Calu3 (cell line): ENCODE measurements at regions not wholly inside any gene's neighbourhood (a gene's known extent, or its start where the extent isn't known, plus 50 kb on each side); places are given as distances from the start of the nearest gene placed in this dataset.

Experiments used
- BruUV-seq: library from RNA; stranded (reverse); fragments of 400-500 nt; replicated peaks from 2 replicates; lab custom pipeline; 2021; lab: Mats Ljungman, UMichigan
- CTCF ChIA-PET: fragments of 300-600 bp; sonication (Branson Sonifier 250); formaldehyde crosslinking; loops from one replicate; lab custom pipeline; 2022; ENCODE audit warnings: antibody characterized with exemption; lab: Charles Lee
- DNase-seq: peaks from one replicate; pipeline ENCODE4 v3.0.0; 2022
- H3K27ac Mint-ChIP-seq: one replicate; pipeline ENCODE4 v1.8.0; 2022; ENCODE audit warnings: mixed read lengths; ENCODE audit not compliant: unreplicated experiment
- H3K27me3 Mint-ChIP-seq: one replicate; pipeline ENCODE4 v1.8.0; 2022; ENCODE audit warnings: mixed read lengths; ENCODE audit not compliant: unreplicated experiment
- H3K36me3 Mint-ChIP-seq: one replicate; pipeline ENCODE4 v1.8.0; 2022; ENCODE audit warnings: mild to moderate bottlenecking, moderate library complexity, mixed read lengths; ENCODE audit not compliant: insufficient read depth, unreplicated experiment
- H3K4me1 Mint-ChIP-seq: one replicate; pipeline ENCODE4 v1.8.0; 2022; ENCODE audit warnings: mild to moderate bottlenecking, low read depth, mixed read lengths; ENCODE audit not compliant: unreplicated experiment
- H3K4me3 Mint-ChIP-seq: one replicate; pipeline ENCODE4 v1.8.0; 2022; ENCODE audit warnings: mild to moderate bottlenecking, low read depth, moderate library complexity, mixed read lengths; ENCODE audit not compliant: unreplicated experiment
- H3K9me3 Mint-ChIP-seq: one replicate; pipeline ENCODE4 v1.8.0; 2022; ENCODE audit warnings: low read depth, mixed read lengths; ENCODE audit not compliant: unreplicated experiment
- intact Hi-C: fragments of 100-400 bp; cut with micrococcal nuclease; formaldehyde crosslinking; loops from one replicate; pipeline ENCODE4 v1.10.0; 2022; ENCODE audit not compliant: unreplicated experiment
- TF ChIP-seq, protein P1 (sequence below): fragments of 200-600 bp; IDR thresholded peaks from one replicate; pipeline ENCODE4 v1.8.0; 2022; ENCODE audit warnings: antibody characterized with exemption; ENCODE audit not compliant: unreplicated experiment

DNA sequence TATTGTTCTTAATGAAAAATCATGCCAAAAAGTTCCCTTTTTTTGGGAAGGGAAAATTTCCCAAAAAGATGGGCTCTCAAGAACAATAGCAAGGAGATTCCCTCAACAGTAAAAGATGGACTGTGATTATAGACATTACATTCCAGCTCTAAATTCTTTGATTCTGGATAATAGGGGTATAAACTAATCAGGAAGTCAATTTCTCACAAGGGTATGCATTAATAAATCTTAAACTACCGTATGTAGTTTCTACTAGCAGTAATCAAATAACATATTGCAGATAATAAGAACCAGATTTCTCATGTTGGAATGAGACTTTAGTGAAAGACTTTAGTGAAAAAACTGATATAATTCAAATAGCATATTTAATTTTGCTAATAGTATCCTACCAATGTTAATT is 144.8 kb upstream of the PTPRG start:
- peaks cover 11% of the 10 kb centered on the region for H3K9me3 Mint-ChIP-seq
- H3K27ac Mint-ChIP-seq = no peak overlapping the region
- H3K36me3 Mint-ChIP-seq = no peaks in the 10 kb centered on the region
- no peak for DNase-seq
- H3K4me1 Mint-ChIP-seq = no peaks in the 10 kb centered on the region
- H3K4me3 Mint-ChIP-seq = no peak overlapping the region
- intact Hi-C loops = no loop called here
- TF ChIP-seq, protein P1, sequence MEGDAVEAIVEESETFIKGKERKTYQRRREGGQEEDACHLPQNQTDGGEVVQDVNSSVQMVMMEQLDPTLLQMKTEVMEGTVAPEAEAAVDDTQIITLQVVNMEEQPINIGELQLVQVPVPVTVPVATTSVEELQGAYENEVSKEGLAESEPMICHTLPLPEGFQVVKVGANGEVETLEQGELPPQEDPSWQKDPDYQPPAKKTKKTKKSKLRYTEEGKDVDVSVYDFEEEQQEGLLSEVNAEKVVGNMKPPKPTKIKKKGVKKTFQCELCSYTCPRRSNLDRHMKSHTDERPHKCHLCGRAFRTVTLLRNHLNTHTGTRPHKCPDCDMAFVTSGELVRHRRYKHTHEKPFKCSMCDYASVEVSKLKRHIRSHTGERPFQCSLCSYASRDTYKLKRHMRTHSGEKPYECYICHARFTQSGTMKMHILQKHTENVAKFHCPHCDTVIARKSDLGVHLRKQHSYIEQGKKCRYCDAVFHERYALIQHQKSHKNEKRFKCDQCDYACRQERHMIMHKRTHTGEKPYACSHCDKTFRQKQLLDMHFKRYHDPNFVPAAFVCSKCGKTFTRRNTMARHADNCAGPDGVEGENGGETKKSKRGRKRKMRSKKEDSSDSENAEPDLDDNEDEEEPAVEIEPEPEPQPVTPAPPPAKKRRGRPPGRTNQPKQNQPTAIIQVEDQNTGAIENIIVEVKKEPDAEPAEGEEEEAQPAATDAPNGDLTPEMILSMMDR = no peak
- no peaks in the 10 kb centered on the region for H3K27me3 Mint-ChIP-seq
- no TSS peak for BruUV-seq
- CTCF ChIA-PET = no interaction called here

DNA sequence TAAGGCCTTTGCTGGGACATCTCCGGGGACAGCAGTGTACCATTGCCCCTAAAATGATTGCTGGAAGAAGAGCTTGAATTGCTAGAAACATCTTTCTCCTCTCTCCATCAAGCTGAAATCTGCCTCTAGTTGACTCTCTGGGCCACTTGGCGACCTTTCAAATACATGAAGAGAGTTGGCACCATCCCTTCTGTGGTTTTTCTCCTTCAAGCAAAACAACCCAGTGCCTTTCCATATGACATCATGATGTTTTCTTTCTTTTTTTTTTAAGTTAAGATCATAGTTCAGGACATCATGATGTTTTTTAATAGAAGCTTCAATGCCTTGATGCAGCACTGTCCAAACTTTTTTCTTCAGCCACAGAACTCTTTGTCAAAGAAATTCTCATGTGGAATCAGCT is 144.0 kb upstream of the PTPRG start:
- Mint-ChIP-seq H3K36me3 (no peaks in the 10 kb centered on the region), H3K27ac (no peak overlapping the region)
- CTCF ChIA-PET = no interaction called here

DNA sequence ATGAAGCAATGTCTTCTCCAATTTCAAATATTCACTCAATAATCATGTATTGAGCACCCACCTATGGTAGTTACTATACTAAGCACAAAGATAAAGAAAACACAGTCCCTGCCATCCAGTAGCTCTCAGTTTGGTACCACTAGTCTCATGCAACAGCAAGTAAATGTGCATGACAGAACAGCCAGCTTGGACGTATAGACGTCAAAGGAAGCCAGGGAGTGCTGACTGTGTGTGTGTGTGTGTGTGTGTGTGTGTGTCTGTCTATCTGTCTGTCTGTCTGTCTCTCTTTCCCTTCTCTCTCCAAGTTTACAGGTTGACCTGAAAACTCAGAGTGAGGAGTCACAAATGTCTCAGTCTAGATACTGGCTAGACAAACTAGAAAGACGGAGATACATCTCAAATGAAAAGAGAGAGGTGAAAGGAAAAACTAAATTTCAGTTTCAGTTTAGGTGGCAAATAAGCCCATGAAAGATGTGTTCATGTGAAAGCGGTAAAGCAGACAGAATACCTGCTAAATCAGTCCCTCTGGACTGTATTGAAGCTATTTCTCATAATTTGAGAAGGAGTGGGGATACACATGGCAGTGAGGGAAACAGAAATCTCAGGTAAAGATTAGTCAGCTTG is 141.1 kb upstream of the PTPRG start:
- TF ChIP-seq, protein P1 = no peak
- Mint-ChIP-seq H3K9me3 (peaks cover 4% of the 10 kb centered on the region), H3K36me3 (no peaks in the 10 kb centered on the region), H3K4me3 (no peak overlapping the region), H3K27ac (no peak overlapping the region), H3K4me1 (no peaks in the 10 kb centered on the region), H3K27me3 (no peaks in the 10 kb centered on the region)
- intact Hi-C loops = no loop called here
- CTCF ChIA-PET = no interaction called here
- DNase-seq = no peak
- BruUV-seq = no TSS peak

More for the DNA sequence above, 144.0 kb upstream of the PTPRG start:
- TF ChIP-seq, protein P1 = no peak
- no peaks in the 10 kb centered on the region for H3K27me3 Mint-ChIP-seq
- H3K4me3 Mint-ChIP-seq = no peak overlapping the region
- H3K9me3 Mint-ChIP-seq = peaks cover 11% of the 10 kb centered on the region
- BruUV-seq = no TSS peak
- intact Hi-C loops = no loop called here
- DNase-seq = no peak
- no peaks in the 10 kb centered on the region for H3K4me1 Mint-ChIP-seq

DNA sequence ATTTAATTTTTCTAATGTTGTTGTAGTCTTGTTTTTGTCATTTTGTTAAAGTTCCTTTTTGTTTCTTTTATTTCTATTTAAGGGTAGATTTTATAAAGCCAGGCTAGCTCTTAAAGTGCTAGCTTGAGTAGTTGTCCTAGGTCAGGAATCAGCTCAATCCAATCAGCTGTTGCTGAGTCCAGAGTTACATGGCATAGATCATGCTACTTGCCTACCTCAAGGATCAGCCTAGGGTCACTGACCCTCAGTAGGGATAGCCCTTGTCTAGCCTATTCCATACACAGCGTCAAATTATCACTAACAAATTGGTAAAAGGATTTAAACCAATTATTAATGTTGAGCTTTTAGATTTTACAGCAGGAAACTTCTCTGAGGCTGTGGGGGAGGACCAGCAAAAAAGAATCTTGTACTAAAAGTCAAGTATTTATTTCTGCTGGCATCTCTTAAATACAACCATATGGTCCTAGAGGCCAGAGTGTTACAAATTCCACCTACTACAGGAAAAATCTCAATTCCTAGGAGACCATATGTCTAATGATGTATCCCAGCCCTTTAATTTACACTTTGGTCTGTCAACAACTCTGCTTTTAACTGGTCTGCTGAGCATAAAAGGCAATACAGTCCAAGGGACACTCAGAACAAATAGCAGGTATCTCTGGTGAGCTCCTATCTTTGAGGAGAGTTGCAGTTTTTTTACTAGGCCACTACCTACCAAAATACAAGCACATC is 138.3 kb upstream of the PTPRG start:
- intact Hi-C loops = no loop called here
- Mint-ChIP-seq H3K36me3 (no peaks in the 10 kb centered on the region), H3K27me3 (no peaks in the 10 kb centered on the region), H3K4me1 (no peaks in the 10 kb centered on the region), H3K4me3 (no peak overlapping the region), H3K9me3 (peaks cover 4% of the 10 kb centered on the region), H3K27ac (no peak overlapping the region)
- CTCF ChIA-PET = no interaction called here
- TF ChIP-seq, protein P1 = no peak
- no peak for DNase-seq
- no TSS peak for BruUV-seq
